ENCODE measurements at regions not wholly inside any gene's neighbourhood (a gene's known extent, or its start where the extent isn't known, plus 50 kb on each side); places are given as distances from the start of the nearest gene placed in this dataset.

DNA sequence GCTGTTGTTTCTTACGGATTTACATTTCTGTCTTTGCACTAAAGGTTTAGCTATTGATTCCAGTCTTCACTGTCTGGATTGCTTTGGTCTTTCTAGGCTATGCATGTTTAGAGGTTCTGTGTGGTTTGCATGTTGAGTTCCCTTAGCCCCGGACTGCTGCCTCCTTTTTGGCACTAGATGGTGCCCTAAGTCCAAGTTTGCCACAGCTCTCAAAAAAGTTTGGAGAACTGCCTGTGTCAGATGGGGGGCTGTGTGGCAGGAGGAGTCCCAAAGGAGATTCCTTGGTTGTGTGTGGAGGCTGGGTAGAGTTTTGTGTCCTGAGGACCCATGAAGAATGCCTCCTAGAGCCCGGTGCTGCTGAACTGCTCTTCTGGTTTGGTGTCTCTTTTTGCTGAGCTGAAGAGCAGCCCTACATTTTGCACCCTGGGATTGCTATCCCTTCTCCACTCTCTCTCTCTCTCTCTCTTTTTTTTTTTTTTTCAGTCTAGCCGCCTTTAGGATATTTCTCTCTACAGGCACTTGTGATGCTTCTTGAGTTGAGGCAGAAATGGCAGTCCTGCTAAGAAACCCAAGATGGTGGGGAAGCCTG lies 74.4 kb downstream of the PTGS2 start:
- TF ChIP-seq ZNF660 (tag by site-specific recombination; IDR thresholded peaks at IDR 0.05), result no peak
- no peak for TF ChIP-seq ZFP69B (tag by site-specific recombination; IDR thresholded peaks at IDR 0.05)
- peak; percentile 69 for TF ChIP-seq ZNF654 (tag by site-specific recombination; IDR thresholded peaks at IDR 0.05; ENCODE audit: low read depth)
- TF ChIP-seq ZNF670 (tag by site-specific recombination; IDR thresholded peaks at IDR 0.05; ENCODE audit: low read depth), result no peak
- TF ChIP-seq ZNF777 (tag by site-specific recombination; IDR thresholded peaks at IDR 0.05; ENCODE audit: borderline replicate concordance), result no peak
- TF ChIP-seq, protein P1, sequence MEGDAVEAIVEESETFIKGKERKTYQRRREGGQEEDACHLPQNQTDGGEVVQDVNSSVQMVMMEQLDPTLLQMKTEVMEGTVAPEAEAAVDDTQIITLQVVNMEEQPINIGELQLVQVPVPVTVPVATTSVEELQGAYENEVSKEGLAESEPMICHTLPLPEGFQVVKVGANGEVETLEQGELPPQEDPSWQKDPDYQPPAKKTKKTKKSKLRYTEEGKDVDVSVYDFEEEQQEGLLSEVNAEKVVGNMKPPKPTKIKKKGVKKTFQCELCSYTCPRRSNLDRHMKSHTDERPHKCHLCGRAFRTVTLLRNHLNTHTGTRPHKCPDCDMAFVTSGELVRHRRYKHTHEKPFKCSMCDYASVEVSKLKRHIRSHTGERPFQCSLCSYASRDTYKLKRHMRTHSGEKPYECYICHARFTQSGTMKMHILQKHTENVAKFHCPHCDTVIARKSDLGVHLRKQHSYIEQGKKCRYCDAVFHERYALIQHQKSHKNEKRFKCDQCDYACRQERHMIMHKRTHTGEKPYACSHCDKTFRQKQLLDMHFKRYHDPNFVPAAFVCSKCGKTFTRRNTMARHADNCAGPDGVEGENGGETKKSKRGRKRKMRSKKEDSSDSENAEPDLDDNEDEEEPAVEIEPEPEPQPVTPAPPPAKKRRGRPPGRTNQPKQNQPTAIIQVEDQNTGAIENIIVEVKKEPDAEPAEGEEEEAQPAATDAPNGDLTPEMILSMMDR (tag by site-specific recombination; IDR thresholded peaks at IDR 0.05), result peak; percentile 79
- TF ChIP-seq, protein P2, sequence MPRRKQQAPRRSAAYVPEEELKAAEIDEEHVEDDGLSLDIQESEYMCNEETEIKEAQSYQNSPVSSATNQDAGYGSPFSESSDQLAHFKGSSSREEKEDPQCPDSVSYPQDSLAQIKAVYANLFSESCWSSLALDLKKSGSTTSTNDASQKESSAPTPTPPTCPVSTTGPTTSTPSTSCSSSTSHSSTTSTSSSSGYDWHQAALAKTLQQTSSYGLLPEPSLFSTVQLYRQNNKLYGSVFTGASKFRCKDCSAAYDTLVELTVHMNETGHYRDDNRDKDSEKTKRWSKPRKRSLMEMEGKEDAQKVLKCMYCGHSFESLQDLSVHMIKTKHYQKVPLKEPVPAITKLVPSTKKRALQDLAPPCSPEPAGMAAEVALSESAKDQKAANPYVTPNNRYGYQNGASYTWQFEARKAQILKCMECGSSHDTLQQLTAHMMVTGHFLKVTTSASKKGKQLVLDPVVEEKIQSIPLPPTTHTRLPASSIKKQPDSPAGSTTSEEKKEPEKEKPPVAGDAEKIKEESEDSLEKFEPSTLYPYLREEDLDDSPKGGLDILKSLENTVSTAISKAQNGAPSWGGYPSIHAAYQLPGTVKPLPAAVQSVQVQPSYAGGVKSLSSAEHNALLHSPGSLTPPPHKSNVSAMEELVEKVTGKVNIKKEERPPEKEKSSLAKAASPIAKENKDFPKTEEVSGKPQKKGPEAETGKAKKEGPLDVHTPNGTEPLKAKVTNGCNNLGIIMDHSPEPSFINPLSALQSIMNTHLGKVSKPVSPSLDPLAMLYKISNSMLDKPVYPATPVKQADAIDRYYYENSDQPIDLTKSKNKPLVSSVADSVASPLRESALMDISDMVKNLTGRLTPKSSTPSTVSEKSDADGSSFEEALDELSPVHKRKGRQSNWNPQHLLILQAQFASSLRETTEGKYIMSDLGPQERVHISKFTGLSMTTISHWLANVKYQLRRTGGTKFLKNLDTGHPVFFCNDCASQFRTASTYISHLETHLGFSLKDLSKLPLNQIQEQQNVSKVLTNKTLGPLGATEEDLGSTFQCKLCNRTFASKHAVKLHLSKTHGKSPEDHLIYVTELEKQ (tag by site-specific recombination; IDR thresholded peaks at IDR 0.05; ENCODE audit: borderline replicate concordance), result no peak
- TF ChIP-seq, protein P3, sequence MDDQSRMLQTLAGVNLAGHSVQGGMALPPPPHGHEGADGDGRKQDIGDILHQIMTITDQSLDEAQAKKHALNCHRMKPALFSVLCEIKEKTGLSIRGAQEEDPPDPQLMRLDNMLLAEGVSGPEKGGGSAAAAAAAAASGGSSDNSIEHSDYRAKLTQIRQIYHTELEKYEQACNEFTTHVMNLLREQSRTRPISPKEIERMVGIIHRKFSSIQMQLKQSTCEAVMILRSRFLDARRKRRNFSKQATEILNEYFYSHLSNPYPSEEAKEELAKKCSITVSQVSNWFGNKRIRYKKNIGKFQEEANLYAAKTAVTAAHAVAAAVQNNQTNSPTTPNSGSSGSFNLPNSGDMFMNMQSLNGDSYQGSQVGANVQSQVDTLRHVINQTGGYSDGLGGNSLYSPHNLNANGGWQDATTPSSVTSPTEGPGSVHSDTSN (CRISPR knock-in tag; IDR thresholded peaks at IDR 0.05), result no peak
- TF ChIP-seq ZNF335 (tag by site-specific recombination; conservative IDR thresholded peaks at IDR 0.05), result peak; percentile 65
- TF ChIP-seq, protein P4, sequence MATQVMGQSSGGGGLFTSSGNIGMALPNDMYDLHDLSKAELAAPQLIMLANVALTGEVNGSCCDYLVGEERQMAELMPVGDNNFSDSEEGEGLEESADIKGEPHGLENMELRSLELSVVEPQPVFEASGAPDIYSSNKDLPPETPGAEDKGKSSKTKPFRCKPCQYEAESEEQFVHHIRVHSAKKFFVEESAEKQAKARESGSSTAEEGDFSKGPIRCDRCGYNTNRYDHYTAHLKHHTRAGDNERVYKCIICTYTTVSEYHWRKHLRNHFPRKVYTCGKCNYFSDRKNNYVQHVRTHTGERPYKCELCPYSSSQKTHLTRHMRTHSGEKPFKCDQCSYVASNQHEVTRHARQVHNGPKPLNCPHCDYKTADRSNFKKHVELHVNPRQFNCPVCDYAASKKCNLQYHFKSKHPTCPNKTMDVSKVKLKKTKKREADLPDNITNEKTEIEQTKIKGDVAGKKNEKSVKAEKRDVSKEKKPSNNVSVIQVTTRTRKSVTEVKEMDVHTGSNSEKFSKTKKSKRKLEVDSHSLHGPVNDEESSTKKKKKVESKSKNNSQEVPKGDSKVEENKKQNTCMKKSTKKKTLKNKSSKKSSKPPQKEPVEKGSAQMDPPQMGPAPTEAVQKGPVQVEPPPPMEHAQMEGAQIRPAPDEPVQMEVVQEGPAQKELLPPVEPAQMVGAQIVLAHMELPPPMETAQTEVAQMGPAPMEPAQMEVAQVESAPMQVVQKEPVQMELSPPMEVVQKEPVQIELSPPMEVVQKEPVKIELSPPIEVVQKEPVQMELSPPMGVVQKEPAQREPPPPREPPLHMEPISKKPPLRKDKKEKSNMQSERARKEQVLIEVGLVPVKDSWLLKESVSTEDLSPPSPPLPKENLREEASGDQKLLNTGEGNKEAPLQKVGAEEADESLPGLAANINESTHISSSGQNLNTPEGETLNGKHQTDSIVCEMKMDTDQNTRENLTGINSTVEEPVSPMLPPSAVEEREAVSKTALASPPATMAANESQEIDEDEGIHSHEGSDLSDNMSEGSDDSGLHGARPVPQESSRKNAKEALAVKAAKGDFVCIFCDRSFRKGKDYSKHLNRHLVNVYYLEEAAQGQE (tag by site-specific recombination; IDR thresholded peaks at IDR 0.05), result no peak
- TF ChIP-seq ZNF223 (tag by site-specific recombination; IDR thresholded peaks at IDR 0.05), result no peak
- Histone ChIP-seq H3K36me3 (ENCODE audit: control insufficient read depth in 2 of 2, insufficient read depth in 1 of 2, low read length in 2 of 2) (no peaks in the 10 kb centered on the region), H3K4me3 (ENCODE audit: low read depth, low read length) (no peak overlapping the region), H3K9me3 (ENCODE audit: control insufficient read depth, insufficient read depth, low read depth, low read length) (no peaks in the 10 kb centered on the region), H3K4me1 (ENCODE audit: control insufficient read depth, insufficient read depth, low read length) (no peaks in the 10 kb centered on the region), H3K27ac (ENCODE audit: extremely low read depth, low read depth, low read length) (no peak overlapping the region)
- CTCF ChIA-PET, result interaction anchor here (0.5 to 3.6 kb wide), 27 partner anchors 9 to 607 kb away, joined by 3 to 38 read pairs (median 4); partner anchors contain the start of genes ODR4 and TPR
- POLR2A ChIA-PET, result interaction anchor here (0.7 kb wide), 1 partner anchor 125 kb away, joined by 5 read pairs; no protein-coding TSS in a partner anchor

DNA sequence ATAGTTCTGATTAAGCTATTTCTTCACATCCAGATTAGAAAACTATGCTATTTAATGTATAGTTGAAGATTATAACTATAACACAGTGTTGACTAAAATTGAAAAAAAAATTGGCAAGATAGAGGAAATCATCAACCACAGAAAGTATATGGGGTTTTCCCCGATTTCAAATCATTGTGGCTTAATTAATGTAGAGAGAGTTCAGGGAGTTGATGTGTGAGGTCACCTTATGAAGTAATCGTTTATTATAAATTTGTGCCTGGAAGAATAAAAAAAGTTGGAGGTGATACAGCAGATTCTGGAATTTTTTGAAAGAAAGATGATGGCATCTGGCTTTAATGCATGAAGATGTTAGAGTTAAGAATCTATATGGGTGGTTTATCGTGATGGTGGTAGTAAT lies 84.3 kb downstream of the PTGS2 start:
- TF ChIP-seq, protein P4 (tag by site-specific recombination; IDR thresholded peaks at IDR 0.05), result no peak
- TF ChIP-seq ZNF324 (tag by site-specific recombination; IDR thresholded peaks at IDR 0.05) (no peak), ZSCAN23 (tag by site-specific recombination; IDR thresholded peaks at IDR 0.05) (no peak), ZNF549 (tag by site-specific recombination; IDR thresholded peaks at IDR 0.05) (no peak), ZNF37A (tag by site-specific recombination; IDR thresholded peaks at IDR 0.05) (no peak), ZNF777 (tag by site-specific recombination; IDR thresholded peaks at IDR 0.05; ENCODE audit: borderline replicate concordance) (no peak), ZNF391 (tag by site-specific recombination; IDR thresholded peaks at IDR 0.05; ENCODE audit: borderline replicate concordance, low read depth) (no peak), ZNF529 (tag by site-specific recombination; IDR thresholded peaks at IDR 0.05; ENCODE audit: insufficient replicate concordance) (no peak)
- TF ChIP-seq, protein P5, sequence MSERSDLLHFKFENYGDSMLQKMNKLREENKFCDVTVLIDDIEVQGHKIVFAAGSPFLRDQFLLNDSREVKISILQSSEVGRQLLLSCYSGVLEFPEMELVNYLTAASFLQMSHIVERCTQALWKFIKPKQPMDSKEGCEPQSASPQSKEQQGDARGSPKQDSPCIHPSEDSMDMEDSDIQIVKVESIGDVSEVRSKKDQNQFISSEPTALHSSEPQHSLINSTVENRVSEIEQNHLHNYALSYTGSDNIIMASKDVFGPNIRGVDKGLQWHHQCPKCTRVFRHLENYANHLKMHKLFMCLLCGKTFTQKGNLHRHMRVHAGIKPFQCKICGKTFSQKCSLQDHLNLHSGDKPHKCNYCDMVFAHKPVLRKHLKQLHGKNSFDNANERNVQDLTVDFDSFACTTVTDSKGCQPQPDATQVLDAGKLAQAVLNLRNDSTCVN (tag by site-specific recombination; optimal IDR thresholded peaks at IDR 0.05), result no peak
- POLR2A ChIA-PET, result no interaction called here

More for the DNA sequence above, 84.3 kb downstream of the PTGS2 start:
- Histone ChIP-seq H3K4me1 (ENCODE audit: control insufficient read depth, insufficient read depth, low read length) (no peaks in the 10 kb centered on the region), H3K36me3 (ENCODE audit: control insufficient read depth in 2 of 2, insufficient read depth in 1 of 2, low read length in 2 of 2) (no peaks in the 10 kb centered on the region), H3K4me3 (ENCODE audit: low read depth, low read length) (no peak overlapping the region), H3K27ac (ENCODE audit: extremely low read depth, low read depth, low read length) (no peak overlapping the region), H3K9me3 (ENCODE audit: control insufficient read depth, insufficient read depth, low read depth, low read length) (no peaks in the 10 kb centered on the region)
- CTCF ChIA-PET, result interaction anchor here (0.7 to 1.5 kb wide), 2 partner anchors 9 to 390 kb away, joined by 4 to 10 read pairs; no protein-coding TSS in a partner anchor

Data from HEK293 (cell line).